Choroid plexus epithelial cell (primary cell): ENCODE measurements at regions not wholly inside any gene's neighbourhood (a gene's known extent, or its start where the extent isn't known, plus 50 kb on each side); places are given as distances from the start of the nearest gene placed in this dataset.
"Not testable (repeated sequence)": the region's sequence is repeated elsewhere in the genome, so short reads cannot be mapped to it uniquely, and the experiment has no call there.

ENCODE experiments used
- DNase-seq: peaks from one replicate; pipeline ENCODE4 v3.0.0-alpha.2; 2010; ENCODE audit warnings: low read depth
- H3K4me3 ChIP-seq: 2 replicates; pipeline ENCODE4 v1.5.1; 2011; ENCODE audit warnings: low read depth, mild to moderate bottlenecking, control low read depth, low read length, moderate library complexity

DNA sequence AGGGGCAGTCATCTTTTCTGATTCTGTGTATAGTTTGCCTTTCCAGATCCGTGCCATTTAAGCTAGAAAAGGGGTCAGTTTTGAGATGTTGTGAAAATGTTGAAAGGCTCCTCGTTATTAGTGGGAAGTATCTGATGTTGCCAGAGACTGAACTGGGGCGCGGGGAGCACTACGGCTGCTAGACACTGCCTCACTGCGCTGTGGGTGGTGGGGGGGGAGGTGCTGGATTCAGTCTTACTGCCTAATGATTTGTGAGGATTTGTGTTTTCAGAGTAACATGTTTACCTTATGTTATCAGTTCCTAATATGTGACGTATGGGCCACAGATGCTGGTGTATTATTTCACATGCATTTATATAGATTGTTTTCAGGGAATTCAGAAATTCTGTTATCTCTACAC is 53.3 kb upstream of the APOD start:
- H3K4me3 ChIP-seq, DNase-seq: not testable (repeated sequence)

GRCh38 chr3:195635898-195636685 is 52.4 kb upstream of the APOD start:
- H3K4me3 ChIP-seq, DNase-seq: not testable (repeated sequence)

GRCh38 chr3:195635262-195635873 is 51.6 kb upstream of the APOD start:
- H3K4me3 ChIP-seq, DNase-seq: not testable (repeated sequence)

DNA sequence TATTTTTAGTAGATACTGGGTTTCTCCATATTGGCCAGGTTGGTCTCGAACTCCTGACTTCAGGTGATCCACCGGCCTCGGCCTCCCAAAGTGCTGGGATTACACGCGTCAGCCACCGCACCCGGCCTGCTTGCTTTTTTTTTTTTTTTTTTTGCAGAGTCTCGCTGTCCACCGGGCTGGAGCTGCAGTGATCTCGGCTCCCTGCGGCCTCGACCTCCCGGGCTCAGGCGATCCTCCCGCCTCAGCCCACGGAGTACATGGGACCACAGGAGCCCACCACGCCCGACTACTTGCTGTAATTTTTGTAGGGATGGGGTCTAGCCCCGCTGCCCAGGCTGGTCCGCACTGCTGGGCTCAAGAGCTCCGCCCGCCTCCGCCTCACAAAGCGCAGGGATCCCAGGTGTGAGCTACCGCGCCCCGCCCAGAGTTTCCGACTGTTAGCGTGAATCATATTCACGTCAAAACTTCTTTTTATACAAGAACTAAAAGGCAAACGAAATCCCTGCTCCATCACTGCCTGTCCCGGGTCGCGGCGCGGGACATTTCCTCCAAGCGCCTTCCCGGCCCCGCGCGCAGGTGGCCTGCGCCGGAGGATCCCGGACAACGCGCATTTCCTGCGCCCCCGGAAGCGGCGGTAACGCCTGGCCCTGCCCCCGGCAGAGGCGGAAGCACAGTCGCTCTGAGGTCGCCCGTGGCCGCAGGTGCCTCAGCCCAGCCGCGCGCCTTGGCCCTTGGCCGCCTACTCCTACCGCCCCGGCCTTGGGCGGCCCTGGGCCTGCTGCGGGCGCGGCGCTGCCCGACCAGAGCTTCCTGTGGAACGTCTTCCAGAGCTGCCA is 50.9 kb upstream of the APOD start:
- DNase-seq, result not testable (repeated sequence)
- peak overlapping the region; percentile 43 for H3K4me3 ChIP-seq
